ENCODE measurements at regions not wholly inside any gene's neighbourhood (a gene's known extent, or its start where the extent isn't known, plus 50 kb on each side); places are given as distances from the start of the nearest gene placed in this dataset.

DNA sequence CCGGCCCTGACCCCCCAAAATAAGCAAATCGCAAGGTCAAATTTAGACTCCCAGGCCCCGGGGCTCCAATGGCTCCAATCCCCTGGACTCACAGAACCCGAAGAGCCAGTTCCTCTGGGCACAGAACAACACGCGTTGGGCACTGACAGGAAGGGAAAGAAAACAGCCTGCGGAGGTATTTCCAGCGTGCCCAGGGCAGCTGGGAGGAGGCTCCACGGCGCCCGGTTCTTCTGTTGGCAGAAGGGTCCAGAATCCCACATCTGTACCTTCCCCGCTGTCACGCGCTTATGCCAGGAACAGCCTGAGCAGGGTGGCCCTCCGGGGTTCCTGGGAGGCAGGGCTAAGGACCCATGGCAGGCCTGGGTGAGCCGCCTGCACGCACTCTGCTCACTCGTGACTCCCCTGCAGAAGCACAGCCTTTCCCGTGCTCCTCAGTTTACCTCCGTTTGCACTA, 85.5 kb downstream of the RIPK4 start:
- no peak overlapping the region for H2AFZ ChIP-seq (ENCODE audit: low read depth, low read length)

GRCh38 chr21:41680444-41681347, 86.2 kb downstream of the RIPK4 start:
- TF ChIP-seq EZH2phosphoT487 (IDR thresholded peaks at IDR 0.05; ENCODE audit: low read depth) (no peak), CTCF (IDR thresholded peaks at IDR 0.05; ENCODE audit: low read depth, low read length) (no peak)
- H3K27ac ChIP-seq (ENCODE audit: low read length), result no peak overlapping the region
- H3K79me2 ChIP-seq (ENCODE audit: low read length), result no peaks in the 10 kb centered on the region
- no peaks in the 10 kb centered on the region for H3K27me3 ChIP-seq (ENCODE audit: low read depth, low read length)
- no peaks in the 10 kb centered on the region for H3K9me3 ChIP-seq (ENCODE audit: insufficient read depth, low read length)
- no peak overlapping the region for H3K4me3 ChIP-seq (ENCODE audit: low read length)
- no peak overlapping the region for H3K4me2 ChIP-seq (ENCODE audit: low read length)
- H3K36me3 ChIP-seq (replicated peaks; ENCODE audit: low read depth, low read length), result no peaks in the 10 kb centered on the region
- H4K20me1 ChIP-seq (ENCODE audit: insufficient read depth, low read length), result no peaks in the 10 kb centered on the region
- H3K4me1 ChIP-seq (ENCODE audit: low read length), result no peaks in the 10 kb centered on the region
- no peak overlapping the region for H3K9ac ChIP-seq (ENCODE audit: low read length)
- no peak overlapping the region for H2AFZ ChIP-seq (ENCODE audit: low read depth, low read length)

More for the DNA sequence above, 85.5 kb downstream of the RIPK4 start:
- TF ChIP-seq CTCF (IDR thresholded peaks at IDR 0.05; ENCODE audit: low read depth, low read length), result no peak
- no peak for TF ChIP-seq EZH2phosphoT487 (IDR thresholded peaks at IDR 0.05; ENCODE audit: low read depth)
- Histone ChIP-seq H3K4me1 (ENCODE audit: low read length) (no peaks in the 10 kb centered on the region), H3K9me3 (ENCODE audit: insufficient read depth, low read length) (no peaks in the 10 kb centered on the region), H3K4me3 (ENCODE audit: low read length) (no peak overlapping the region), H3K9ac (ENCODE audit: low read length) (no peak overlapping the region), H3K4me2 (ENCODE audit: low read length) (no peak overlapping the region), H3K79me2 (ENCODE audit: low read length) (no peaks in the 10 kb centered on the region), H3K27me3 (ENCODE audit: low read depth, low read length) (no peaks in the 10 kb centered on the region), H3K27ac (ENCODE audit: low read length) (no peak overlapping the region), H4K20me1 (ENCODE audit: insufficient read depth, low read length) (no peaks in the 10 kb centered on the region), H3K36me3 (replicated peaks; ENCODE audit: low read depth, low read length) (no peaks in the 10 kb centered on the region)

DNA sequence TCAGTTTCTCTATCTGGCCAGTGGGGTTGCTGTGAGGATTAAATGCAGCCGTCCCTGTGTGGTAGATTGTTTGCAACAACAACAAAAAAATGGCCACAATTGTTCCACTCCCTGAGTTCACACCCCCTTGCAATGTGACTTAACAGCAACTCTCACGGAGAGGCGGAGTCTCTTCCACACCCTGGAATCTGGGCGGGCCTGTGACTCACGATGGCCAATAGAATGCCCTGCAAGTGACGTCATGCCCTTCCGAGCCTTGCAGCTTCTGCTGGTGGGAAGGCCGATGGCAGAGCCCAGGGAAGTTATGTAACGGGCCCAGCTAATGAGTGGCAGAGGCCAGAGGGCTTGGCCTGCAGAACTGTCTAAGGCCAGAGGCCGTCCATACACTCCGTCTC, 87.9 kb downstream of the RIPK4 start:
- TF ChIP-seq CTCF (IDR thresholded peaks at IDR 0.05; ENCODE audit: low read depth, low read length) (no peak), EZH2phosphoT487 (IDR thresholded peaks at IDR 0.05; ENCODE audit: low read depth) (no peak)
- H3K4me3 ChIP-seq (ENCODE audit: low read length), result no peak overlapping the region
- no peak overlapping the region for H2AFZ ChIP-seq (ENCODE audit: low read depth, low read length)

GRCh38 chr21:41678016-41678923, 88.6 kb downstream of the RIPK4 start:
- H3K27me3 ChIP-seq (ENCODE audit: low read depth, low read length), result no peaks in the 10 kb centered on the region

More for the DNA sequence above, 87.9 kb downstream of the RIPK4 start:
- Histone ChIP-seq H3K36me3 (replicated peaks; ENCODE audit: low read depth, low read length) (no peaks in the 10 kb centered on the region), H3K9me3 (ENCODE audit: insufficient read depth, low read length) (no peaks in the 10 kb centered on the region), H3K27me3 (ENCODE audit: low read depth, low read length) (no peaks in the 10 kb centered on the region), H3K4me1 (ENCODE audit: low read length) (no peaks in the 10 kb centered on the region; the same call in 1 of the 2 replicates), H4K20me1 (ENCODE audit: insufficient read depth, low read length) (no peaks in the 10 kb centered on the region), H3K4me2 (ENCODE audit: low read length) (no peak overlapping the region), H3K27ac (ENCODE audit: low read length) (no peak overlapping the region), H3K79me2 (ENCODE audit: low read length) (no peaks in the 10 kb centered on the region), H3K9ac (ENCODE audit: low read length) (no peak overlapping the region)

More at GRCh38 chr21:41678016-41678923, 88.6 kb downstream of the RIPK4 start:
- Histone ChIP-seq H4K20me1 (ENCODE audit: insufficient read depth, low read length) (no peaks in the 10 kb centered on the region), H3K9me3 (ENCODE audit: insufficient read depth, low read length) (no peaks in the 10 kb centered on the region), H3K27ac (ENCODE audit: low read length) (no peak overlapping the region), H3K4me1 (ENCODE audit: low read length) (no peaks in the 10 kb centered on the region; the same call in 1 of the 2 replicates), H3K36me3 (replicated peaks; ENCODE audit: low read depth, low read length) (no peaks in the 10 kb centered on the region), H3K9ac (ENCODE audit: low read length) (no peak overlapping the region), H3K79me2 (ENCODE audit: low read length) (no peaks in the 10 kb centered on the region), H3K4me2 (ENCODE audit: low read length) (no peak overlapping the region), H3K4me3 (ENCODE audit: low read length) (no peak overlapping the region), H2AFZ (ENCODE audit: low read depth, low read length) (no peak overlapping the region)
- no peak for TF ChIP-seq EZH2phosphoT487 (IDR thresholded peaks at IDR 0.05; ENCODE audit: low read depth)
- TF ChIP-seq CTCF (IDR thresholded peaks at IDR 0.05; ENCODE audit: low read depth, low read length), result no peak
